NCI-H446 (cell line): ENCODE measurements at regions not wholly inside any gene's neighbourhood (a gene's known extent, or its start where the extent isn't known, plus 50 kb on each side); places are given as distances from the start of the nearest gene placed in this dataset.

Source experiments
- DNase-seq, 2 experiments: peaks; one replicate each; lab custom pipeline; 2025; lab: John Stamatoyannopoulos, UW

DNA sequence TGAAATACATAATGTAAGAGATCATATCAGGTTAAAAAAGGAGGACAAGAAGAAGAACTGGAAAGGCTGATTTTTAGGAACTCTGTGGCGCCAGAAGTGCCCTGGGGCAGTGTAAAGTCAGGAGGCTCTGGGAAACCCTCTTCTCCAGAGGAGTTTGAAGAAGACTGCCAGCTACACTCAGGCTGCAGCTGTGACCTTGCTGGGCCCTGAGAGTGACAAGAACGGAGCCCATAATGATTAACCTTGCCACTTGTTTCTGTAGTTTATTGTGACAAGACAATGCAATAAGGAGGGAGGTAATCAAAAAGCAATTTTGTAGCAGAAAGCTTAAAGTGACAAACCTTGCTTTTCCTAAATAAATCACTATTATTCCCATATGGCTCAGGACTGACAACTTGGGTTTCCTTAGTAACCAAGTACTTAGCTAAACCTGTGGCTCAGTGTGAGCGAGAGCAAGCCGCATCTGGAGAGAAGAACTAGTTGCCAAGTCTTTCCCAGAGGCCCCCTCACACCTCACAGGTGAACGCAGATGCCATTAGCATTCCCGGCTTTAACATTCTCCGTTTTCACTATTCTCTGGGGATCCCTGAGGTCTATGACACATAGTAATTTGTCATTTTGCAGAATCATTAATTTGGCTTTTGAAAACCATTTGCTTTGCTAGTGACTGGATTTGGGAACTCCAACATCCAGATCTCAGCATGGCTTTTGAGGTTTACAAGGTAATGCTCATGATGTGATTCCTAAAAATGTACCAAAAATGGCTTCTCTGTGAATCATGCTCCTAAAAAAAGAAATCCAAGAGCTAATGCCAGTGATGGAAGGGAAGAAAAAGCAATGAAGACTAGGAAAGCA, 115.9 kb downstream of the OMA1 start:
- DNase-seq = no peak

DNA sequence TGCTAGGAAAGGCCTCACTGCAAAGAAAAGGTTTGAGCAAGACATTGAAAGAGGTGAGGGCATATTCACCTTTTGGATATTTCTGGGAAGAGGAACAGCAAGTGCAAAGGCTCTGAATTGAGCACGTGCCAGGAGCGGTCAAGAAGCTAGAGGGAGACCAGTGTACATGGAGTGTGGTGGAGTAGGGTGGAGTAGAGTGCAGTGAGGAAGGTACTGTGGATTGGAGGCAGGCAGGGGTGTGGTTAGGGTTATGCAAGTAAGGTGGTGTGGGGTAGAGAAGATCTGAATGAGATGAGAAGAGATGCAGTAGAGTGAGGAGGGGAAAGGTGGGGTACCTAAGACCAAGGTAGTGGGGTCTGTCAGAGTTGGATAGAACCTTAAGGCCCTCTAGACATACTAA, 119.6 kb downstream of the OMA1 start:
- DNase-seq = no peak

DNA sequence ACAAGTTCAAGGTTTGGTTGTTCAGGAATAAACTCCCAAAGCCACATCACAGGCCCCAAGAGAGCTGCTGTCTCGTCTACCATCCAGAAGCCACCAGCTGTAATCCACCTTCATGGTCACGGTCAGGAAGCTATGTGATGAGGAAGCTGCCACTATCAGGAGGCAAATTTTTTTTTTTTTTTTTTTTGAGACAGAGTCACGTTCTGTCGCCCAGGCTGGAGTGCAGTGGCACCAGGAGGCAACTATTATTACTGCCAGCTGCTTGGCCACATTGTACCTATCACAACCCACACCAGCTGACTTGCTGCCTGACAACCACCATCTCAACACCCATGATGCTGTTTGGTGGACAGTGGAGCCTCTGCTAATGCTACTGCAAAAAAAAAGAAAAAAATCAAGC, 124.1 kb downstream of the OMA1 start:
- DNase-seq = no peak

DNA sequence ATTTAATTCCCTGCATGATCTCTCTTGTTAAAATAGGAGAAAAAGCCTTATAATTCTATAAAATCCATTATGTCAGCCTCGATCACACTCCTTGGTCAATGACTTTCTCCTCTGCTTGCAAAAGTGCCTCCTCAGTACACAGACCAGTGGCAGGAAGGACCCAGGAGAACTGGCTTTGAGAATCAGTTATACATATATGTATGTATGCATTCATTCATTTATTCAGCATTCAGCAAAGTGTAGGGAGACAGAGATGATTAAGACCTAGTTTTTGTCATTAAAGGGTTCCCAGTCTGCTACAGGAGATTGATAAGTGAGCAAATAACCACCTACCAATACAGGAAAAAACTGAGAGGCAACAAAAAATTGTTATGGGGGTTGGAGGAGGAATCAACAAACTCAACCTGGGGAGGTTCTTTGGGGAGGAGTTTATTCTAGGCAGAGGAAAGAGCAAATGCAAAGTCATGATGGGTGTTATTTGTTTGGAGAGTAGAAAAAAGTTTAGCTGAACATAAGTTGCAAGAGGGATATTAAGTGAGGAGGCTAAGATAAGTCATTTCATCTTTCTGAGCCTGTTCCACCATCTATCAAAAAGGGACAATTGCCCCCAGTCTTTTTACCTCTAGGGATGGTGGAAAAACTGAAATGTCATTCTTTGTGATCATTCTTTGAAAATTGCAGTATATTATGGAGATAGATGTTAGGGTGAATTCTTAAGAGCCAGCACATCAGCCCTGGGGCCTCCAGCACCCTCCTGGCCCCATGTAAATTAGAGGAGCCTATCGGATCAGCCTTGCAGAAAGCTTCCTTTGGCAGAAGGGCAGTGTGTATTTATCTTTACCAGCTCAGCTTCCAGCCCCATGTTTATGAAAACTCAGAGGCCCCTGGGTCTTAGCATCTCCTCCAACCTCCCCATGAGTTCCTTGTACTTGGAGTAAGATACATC, 128.0 kb downstream of the OMA1 start:
- no peak for DNase-seq

DNA sequence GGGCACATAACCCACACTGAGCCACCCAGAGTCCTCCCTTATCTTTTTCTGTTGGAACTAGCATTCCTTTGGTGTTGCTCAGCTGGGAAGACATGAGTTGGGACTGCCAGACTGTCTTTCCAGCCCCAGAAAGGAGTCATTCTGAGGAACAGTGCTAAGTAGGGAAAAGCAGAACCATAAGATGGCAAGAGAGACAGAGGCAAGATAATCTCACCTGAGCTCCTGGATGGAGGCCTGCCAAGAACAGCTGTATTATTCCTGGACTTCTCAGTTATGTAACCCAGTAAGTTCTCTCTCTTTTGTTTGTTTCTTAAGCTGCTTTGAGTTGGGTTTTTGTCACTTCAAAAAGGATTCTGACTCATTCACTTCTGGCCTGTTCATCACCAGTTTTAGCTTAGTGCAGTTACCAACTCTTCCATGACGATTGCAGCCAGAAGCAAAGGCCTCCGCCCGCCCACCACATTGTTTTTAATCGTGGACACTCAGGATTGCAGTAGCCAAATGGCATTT, 134.4 kb downstream of the OMA1 start:
- no peak for DNase-seq

DNA sequence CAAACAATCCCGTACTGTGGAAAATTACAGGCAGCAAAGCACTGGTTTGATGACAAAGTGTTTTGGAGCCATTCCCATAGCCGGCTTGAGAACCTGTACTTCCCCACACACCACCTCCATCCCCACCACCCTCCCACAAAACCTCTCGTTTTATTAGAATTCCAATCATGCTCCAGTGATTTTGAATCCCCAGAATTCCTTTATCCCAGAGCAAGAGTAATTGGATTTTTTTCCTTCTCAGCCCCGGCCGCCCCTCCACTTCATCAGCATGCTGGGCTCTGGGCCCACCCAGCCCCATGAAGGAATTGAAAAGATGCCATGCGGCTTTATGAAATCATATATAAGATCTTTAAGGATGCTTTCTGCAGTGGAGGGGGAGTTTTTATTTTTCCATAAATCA, 136.6 kb downstream of the OMA1 start:
- DNase-seq = no peak

DNA sequence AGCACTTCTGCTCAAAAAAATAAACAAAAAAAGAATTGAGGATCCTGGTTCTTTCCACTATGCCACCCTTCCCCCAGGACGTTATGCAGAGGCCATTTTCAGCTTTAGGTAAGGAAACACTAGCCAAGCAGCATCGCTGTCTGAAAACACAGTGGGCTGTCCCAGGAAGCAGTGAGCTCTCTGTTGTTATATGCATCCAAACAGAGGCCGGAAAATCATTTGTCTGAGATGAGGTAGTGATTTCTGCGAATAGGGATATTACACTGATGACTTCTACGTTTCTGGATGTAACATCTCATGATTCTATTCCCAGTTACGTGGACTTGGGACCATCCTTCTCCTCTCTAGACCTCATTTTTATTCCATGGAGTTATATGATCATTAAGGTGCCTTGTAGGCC, 137.2 kb downstream of the OMA1 start:
- no peak for DNase-seq

DNA sequence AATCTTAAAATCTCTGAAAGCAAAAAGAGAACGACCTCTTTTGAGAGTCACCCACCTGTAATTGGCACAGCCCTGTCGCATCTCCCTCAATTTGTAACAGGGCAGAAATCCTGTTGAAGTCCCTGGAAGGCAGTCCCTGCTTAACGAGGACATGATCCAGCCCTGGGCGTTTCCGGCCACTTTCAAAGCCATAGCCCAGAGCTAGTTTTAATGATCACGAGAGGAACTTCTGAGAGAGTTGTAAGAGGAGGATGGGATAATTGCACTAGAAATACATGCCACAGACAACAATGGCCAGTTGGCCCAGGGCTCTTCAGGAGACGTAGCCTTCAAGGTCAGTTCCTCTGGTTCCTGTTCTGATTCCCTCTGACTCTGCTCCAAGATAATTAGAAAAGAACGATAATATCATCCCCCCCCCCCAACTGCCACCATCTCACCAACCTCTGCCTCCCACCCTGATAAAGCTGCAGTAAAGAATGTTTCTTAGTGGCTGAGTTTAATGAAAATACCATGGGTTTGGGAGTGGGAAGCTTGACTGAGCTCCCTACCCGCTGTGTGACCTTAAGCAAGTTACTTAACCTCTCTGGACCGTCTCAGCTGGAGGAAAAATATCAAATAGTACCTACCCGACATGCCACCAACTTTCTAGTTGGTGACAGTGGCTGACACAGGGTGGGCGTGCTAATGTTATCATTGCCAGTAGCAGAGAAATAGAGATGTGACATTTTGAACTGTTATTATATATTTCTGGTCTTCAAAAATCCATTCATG, 140.0 kb downstream of the OMA1 start:
- no peak for DNase-seq

DNA sequence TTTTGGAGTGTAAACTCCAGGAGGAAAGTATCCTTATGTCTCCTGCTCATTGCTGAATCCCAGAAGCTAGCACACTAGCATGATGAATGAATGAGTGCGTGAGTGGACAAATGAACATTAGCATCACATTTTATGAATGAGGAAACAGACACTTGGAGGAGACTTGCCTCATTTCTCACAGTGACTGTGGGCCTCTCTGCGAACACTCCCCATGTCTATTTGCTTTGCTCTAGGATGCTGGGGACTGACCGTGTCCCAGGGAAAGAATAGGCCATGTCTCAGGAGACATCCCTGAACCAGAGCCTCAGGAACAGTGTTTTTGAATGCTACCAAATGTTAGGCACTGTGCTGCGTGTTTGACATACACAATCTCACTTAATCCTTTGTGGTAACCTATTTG, 140.9 kb downstream of the OMA1 start:
- no peak for DNase-seq

DNA sequence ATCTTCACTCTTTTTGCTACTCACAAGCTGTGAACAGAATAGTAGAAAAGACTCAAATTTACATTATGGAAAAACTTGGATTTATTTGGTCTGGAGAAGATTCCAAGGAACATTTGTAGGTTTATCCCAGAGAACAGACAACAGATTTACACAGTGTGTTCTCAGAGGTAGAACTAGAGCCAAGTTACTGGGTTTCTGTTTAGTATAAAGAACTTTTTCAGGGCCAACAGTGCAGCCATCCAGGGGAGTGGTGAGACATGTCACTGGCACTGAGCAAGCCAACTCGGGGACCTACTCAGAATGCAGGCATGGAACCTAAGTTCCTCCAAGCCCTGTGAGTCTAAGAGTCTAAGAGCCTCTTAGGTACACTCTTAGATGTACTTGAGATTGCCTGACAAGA, 142.6 kb downstream of the OMA1 start:
- no peak for DNase-seq

DNA sequence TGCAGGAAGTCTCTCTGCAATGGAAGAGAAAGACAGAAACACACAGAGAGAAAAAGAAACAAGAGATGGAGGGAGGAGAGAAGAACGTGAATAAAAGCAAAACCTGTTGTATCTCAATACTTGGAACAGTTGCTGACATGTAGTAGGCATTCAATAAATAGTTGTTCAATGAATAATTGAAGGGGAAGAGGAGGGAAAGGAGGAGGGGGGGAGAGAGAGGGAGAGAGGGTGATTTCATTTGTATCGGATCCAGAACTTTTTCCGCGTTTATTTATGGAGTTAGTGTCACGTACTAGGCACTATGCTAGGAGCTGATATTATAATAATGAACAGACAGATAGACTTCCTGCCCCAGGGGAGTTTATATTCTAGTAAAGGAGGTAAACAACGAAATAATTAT, 144.1 kb downstream of the OMA1 start:
- no peak for DNase-seq

DNA sequence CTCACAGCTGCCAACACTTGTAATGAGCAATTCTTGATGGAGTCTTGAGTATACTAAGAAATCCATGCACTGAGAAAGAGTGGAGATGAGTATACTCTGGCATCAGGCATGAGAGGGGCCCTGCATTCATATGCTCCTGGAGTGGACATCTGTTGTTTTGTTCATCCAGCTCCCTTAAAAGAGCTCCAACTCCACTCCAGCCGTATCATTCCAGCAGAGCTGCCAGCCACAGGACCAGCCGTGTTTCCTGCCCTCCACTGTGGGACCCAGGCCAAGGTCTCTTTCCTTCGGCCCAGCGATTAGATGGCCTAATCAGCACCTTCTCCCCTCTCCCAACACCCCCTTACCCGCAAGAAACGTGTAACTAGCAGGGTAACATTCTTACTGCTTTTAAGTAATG, 144.5 kb downstream of the OMA1 start:
- DNase-seq = peak in 1 of 2 experiments; percentile 77

DNA sequence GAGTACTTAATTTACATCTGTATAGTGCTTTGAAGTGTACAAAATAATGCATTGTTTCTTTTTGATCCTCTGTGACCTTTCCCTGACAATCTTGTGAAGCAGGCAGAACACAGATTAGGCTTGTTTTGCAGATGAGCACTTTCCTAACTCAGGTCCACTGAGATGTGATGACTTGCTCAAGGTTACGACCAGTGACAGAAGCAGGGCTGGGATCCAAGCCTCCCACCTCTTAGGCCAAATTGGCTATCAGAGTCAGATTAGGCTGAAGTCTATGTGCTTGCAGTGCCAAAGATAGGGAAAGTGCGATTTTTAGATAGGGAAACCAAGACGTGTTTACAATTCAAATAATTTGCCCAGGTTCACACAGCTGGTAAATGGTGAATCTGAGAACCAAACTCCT, 147.3 kb downstream of the OMA1 start:
- no peak for DNase-seq

DNA sequence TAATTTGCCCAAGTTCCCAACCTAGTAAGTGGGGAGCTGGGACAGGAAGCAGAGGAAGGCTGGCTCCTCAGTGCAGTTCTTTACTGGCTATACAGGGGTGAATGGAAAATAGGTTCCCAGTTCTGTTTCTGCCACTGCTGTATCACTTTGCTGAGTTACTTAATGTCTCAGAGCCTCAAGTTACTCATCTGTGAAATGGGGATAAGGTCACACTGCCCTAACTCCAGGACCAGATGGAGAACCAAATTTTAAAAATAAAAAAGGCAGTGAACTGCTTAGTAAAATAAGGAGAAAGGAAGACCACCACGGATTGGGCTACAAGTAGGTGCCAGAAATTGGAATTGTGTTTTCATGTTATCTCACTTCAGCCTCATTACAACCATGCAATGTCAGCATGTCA, 147.8 kb downstream of the OMA1 start:
- DNase-seq = no peak

DNA sequence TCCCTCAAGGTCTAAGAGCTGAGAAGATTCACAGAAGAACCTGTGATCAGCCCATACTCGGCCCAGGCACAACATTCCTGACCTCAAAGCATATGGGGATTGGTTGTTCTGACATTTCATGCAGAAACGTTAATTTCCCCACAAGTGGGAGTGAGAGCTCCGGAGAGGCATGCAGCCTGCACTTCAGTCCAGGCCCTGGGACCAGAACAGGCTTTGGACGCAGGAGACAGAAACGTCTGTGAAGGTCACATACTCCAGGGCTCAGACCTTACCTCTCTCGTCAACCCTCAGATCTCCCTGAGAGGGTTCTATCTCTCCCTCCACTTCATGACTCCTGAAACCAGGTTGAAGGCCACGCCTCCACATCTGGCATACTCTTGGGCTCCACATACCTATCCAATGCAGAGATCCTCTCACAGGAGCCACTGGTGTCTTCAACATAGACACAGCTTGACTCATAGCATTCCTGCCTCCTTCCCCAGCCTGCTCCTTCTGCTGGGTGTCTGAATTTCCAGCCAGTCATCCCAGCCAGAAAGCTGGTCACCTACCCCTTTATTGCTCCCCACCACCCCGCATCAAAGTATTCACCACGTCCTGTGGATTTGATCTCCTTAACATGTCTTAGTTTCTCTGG, 149.2 kb downstream of the OMA1 start:
- no peak for DNase-seq

DNA sequence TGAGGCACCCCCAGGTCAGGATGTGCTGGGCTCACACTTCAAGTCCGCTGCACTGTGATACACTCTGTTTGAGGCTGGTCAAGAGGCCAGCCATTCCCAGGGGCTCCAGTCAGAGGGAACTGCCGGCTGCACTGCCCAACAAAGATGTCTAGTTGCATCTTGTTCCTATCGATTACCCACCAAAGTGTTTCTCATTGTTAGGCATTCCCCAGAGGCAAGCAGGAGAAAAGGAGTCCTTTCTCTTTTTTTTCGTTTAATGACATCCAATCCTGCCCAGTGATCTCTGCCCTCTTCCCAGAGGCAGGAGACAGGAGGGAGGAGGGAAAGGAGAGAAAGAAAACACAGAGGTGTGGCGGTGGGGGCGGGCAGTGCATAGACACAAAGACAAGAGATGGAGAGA, 150.4 kb downstream of the OMA1 start:
- DNase-seq = no peak

DNA sequence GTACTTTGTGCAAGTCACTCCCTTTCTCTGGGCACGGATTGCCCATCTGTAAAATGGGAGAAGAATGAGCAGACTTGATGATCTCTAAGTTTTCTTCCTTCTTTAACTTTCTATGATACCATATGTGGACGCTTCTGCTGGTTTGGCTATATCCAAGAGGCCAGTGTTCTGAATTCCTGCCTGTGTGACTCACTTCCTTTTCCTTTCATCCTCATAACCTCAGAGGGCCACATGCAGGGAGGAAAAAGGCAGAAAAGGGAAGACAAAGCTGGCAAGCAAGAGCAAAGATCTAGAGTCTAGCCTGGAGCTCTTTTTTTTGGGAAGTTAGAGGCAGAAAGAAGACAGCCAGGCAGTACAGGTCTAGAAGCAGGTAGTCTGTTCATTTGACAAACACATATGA, 151.2 kb downstream of the OMA1 start:
- DNase-seq = no peak

DNA sequence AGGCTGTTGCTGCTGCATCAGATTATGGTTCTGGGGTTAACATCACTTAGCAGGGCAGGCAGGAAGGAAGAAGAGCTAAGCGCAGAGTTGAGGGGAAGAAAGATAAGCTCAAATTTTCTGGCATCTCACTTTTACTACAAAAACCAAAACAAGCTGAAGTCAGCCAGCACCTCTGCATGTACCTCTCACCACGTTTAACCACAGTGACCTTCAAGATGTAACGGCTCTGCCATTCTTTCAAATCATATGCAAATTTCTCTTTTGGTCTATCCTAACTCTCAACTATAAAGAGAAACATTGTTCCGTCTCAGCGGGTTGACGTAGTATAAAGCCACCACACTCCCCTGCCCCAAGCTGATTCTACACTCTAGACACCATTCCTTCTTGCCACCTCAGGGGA, 154.4 kb downstream of the OMA1 start:
- no peak for DNase-seq

DNA sequence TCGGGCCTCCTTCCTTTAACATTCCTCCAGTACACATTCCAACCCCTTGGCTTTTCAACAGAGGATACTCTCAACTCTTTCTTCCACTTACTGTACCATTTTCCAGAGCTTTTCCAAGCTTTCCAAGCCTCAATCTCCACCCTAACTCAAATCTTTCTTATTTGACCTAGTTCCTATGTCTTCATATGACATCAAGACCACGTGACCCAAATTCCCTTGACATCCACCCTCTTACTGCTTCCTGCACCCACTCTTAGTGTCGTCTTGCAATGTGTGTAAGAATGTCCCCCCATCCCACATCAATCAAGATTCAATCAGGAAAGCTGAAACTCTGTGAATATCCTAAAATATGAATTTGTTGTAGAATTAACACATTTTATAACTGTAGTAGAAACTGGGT, 155.0 kb downstream of the OMA1 start:
- DNase-seq = no peak

DNA sequence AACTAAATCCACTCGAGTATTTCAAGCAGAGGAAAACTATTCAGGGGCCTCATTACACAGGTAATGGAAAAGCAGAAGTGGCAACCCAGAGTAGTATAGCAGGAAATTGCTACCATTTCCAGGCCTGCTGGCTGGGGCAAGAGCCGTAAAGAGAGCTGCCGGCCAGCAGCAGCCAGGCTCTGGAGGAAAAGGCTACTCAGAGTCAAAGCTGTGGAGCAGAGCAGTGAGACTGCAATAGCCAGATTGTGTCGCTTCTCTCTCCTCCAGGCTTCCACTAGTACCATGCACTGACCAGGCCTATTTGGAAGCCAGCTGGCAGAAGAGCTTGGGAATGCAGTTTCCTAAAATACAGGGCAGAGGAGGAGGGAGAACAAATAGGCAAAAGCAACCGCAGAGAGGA, 155.5 kb downstream of the OMA1 start:
- DNase-seq = no peak

DNA sequence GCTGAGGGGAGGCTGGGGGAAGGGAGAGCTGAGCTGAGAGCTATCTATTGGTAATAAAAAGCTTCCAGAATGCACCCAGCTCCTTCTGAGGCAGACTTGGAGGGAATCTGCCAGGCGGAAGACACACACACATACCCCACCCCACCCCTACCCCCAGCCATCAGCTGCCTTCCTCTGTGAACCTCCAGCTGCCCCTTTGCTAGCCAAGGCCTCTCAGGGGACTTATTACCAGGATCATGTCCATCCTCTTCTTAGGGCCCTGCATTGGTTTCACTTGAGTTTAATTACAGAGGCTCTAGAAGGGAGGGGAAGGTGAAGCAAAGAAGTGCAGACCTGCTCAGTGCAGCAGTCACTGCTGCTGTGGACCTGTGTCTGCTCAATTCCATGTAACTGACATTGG, 156.4 kb downstream of the OMA1 start:
- no peak for DNase-seq

DNA sequence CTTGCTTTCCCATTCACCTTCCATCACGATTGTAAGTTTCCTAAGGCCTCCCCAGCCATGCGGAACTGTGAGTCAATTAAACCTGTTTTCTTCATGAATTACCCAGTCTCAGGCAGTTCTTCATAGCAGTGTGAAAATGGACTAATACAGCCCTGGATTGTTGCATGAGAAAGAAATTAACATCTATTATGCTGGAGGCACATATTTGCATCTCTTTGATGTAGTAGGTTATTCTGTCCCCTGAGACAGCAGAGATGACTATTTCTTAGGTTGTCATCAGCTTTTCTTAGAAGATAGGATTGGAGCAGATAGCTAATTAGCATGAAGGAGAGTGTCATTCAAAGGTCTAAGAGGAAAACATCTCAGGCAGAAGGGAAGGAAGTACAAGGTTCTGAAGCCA, 166.2 kb downstream of the OMA1 start:
- DNase-seq = no peak
